B cell (primary cell): ENCODE measurements at regions not wholly inside any gene's neighbourhood (a gene's known extent, or its start where the extent isn't known, plus 50 kb on each side); places are given as distances from the start of the nearest gene placed in this dataset.

Source experiments
- ATAC-seq: fragments of 200-7000 bp; cut with Tn5 transposase; one replicate; pipeline ENCODE4 v1.10.0; 2021; ENCODE audit warnings: low read depth, mild to moderate bottlenecking, moderate number of reproducible peaks, moderate library complexity
- CTCF ChIA-PET: fragments of 350-600 bp; sonication (Branson Sonifier 250); formaldehyde crosslinking; loops from one replicate; lab custom pipeline; 2021; ENCODE audit warnings: antibody characterized with exemption, inconsistent platforms; lab: Charles Lee
- POLR2A ChIA-PET: fragments of 350-600 bp; sonication (Branson Sonifier 250); formaldehyde crosslinking; loops from one replicate; lab custom pipeline; 2021; ENCODE audit warnings: antibody characterized with exemption; lab: Charles Lee
- DNase-seq: peaks from one replicate; pipeline ENCODE4 v3.0.0; 2013
- H2AFZ ChIP-seq: 2 replicates; pipeline ENCODE4 v1.6.1; 2012; ENCODE audit warnings: mild to moderate bottlenecking, low read depth, low read length; ENCODE audit not compliant: insufficient read depth, poor library complexity, severe bottlenecking
- H3K27ac ChIP-seq, 2 donors: 1 replicate in 1 of 2; 2 replicates in 1 of 2; pipeline ENCODE4 v1.5.1; 2012 to 2013; ENCODE audit warnings: low read length in 2 of 2, mild to moderate bottlenecking in 2 of 2, moderate library complexity in 1 of 2
- H3K27me3 ChIP-seq, 4 experiments: fragments of 200-600 bp in 1 of 4; sonication (generic) in 1 of 4; replicated peaks in 1 of 4; 1 replicate in 2 of 4; 2 replicates in 2 of 4; pipeline versions ENCODE4 v1.6.1 to v1.7.0; 2013 to 2016; ENCODE audit warnings: low read length in 3 of 4, mild to moderate bottlenecking in 2 of 4, mixed read lengths in 1 of 4, moderate library complexity in 1 of 4; ENCODE audit not compliant: insufficient read depth in 4 of 4, control insufficient read depth in 3 of 4; ENCODE audit errors: control extremely low read depth in 1 of 4
- H3K36me3 ChIP-seq, 2 experiments: replicated peaks in 1 of 2; 1 replicate in 1 of 2; 2 replicates in 1 of 2; pipeline versions ENCODE4 v1.6.1 to v1.7.1; 2013; ENCODE audit warnings: low read length in 1 of 2; ENCODE audit not compliant: insufficient read depth in 2 of 2, control insufficient read depth in 1 of 2; ENCODE audit errors: control extremely low read depth in 1 of 2, extremely low read depth in 1 of 2
- H3K4me1 ChIP-seq, 2 donors: fragments of 200-600 bp in 1 of 2; sonication (generic) in 1 of 2; 1 replicate in 1 of 2; 2 replicates in 1 of 2; pipeline versions ENCODE4 v1.5.1 to v1.6.1; 2013 to 2017; ENCODE audit warnings: low read length in 2 of 2; ENCODE audit not compliant: control insufficient read depth in 2 of 2, insufficient read depth in 2 of 2
- H3K4me2 ChIP-seq: replicated peaks from 2 replicates; pipeline ENCODE3; 2012; ENCODE audit warnings: mild to moderate bottlenecking, low read depth, low read length; ENCODE audit not compliant: poor library complexity, severe bottlenecking
- H3K4me3 ChIP-seq, 5 experiments: fragments of 200-600 bp in 1 of 5; sonication (generic) in 1 of 5; 1 replicate in 3 of 5; 2 replicates in 2 of 5; pipeline versions ENCODE4 v1.5.1 to v1.7.0; 2011 to 2016; ENCODE audit warnings: low read length in 4 of 5, mild to moderate bottlenecking in 4 of 5, low read depth in 2 of 5, control low read depth in 1 of 5, moderate library complexity in 1 of 5; ENCODE audit not compliant: insufficient read depth in 1 of 5; ENCODE audit errors: control extremely low read depth in 1 of 5, extremely low read depth in 1 of 5
- H3K79me2 ChIP-seq: fragments of 200-600 bp; sonication (generic); one replicate; pipeline ENCODE4 v1.6.0; 2016; ENCODE audit warnings: low read length; ENCODE audit not compliant: control insufficient read depth, insufficient read depth
- H3K9ac ChIP-seq: fragments of 200-600 bp; sonication (generic); 2 replicates; pipeline ENCODE4 v1.6.1; 2017; ENCODE audit warnings: mild to moderate bottlenecking, low read length, moderate library complexity
- H3K9me3 ChIP-seq, 3 donors: one replicate each; pipeline versions ENCODE4 v1.6.1 to v1.7.1; 2013; ENCODE audit warnings: low read length in 2 of 3; ENCODE audit not compliant: control insufficient read depth in 2 of 3, insufficient read depth in 1 of 3; ENCODE audit errors: control extremely low read depth in 1 of 3
- H4K20me1 ChIP-seq: 2 replicates; pipeline ENCODE4 v1.6.0; 2012; ENCODE audit warnings: mild to moderate bottlenecking, low read length; ENCODE audit not compliant: insufficient read depth, control insufficient read depth, poor library complexity, severe bottlenecking
- H3K27ac Mint-ChIP-seq: one replicate; pipeline ENCODE4 v1.8.0; 2021; ENCODE audit warnings: mixed read lengths
- H3K27me3 Mint-ChIP-seq: one replicate; pipeline ENCODE4 v1.8.0; 2021; ENCODE audit warnings: mixed read lengths
- H3K4me1 Mint-ChIP-seq: one replicate; pipeline ENCODE4 v1.8.0; 2021; ENCODE audit warnings: mixed read lengths
- H3K4me3 Mint-ChIP-seq: one replicate; pipeline ENCODE4 v1.8.0; 2021; ENCODE audit warnings: mixed read lengths
- H3K9me3 Mint-ChIP-seq: one replicate; pipeline ENCODE4 v1.8.0; 2022; ENCODE audit warnings: mixed read lengths; ENCODE audit not compliant: insufficient read depth
- CTCF ChIP-seq: fragments of 200-600 bp; IDR thresholded peaks from one replicate; pipeline ENCODE4 v1.8.0; 2022; ENCODE audit warnings: antibody characterized with exemption, mild to moderate bottlenecking
- EZH2 ChIP-seq: IDR thresholded peaks from 2 replicates; pipeline ENCODE4 v1.6.1; 2012; ENCODE audit warnings: borderline replicate concordance, low read depth, mild to moderate bottlenecking, moderate library complexity, low read length; ENCODE audit not compliant: insufficient read depth, poor library complexity, severe bottlenecking
- WGBS: methylation state at CpG from one replicate; pipeline ENCODE4 v1.1.5; 2013; ENCODE audit warnings: missing lambda C conversion rate; ENCODE audit not compliant: insufficient coverage; 5-methylcytosine and 5-hydroxymethylcytosine counted together
- intact Hi-C: fragments of 100-400 bp; cut with micrococcal nuclease; formaldehyde crosslinking; loops from one replicate; pipeline ENCODE4 v1.10.0; 2022

- CTCF ChIA-PET = no interaction called here
- Mint-ChIP-seq H3K9me3 (peaks cover 2% of the 10 kb centered on the region), H3K27me3 (peaks cover 6% of the 10 kb centered on the region), H3K27ac (no peak overlapping the region), H3K4me1 (no peaks in the 10 kb centered on the region), H3K4me3 (no peak overlapping the region)
- no peaks in the 10 kb centered on the region for H3K4me1 ChIP-seq
- H3K9me3 ChIP-seq = no peaks in the 10 kb centered on the region
- H3K79me2 ChIP-seq = no peaks in the 10 kb centered on the region
- H3K27me3 ChIP-seq = no peaks in the 10 kb centered on the region
- POLR2A ChIA-PET = no interaction called here
- H3K36me3 ChIP-seq = no peaks in the 10 kb centered on the region
- H3K9ac ChIP-seq = no peak overlapping the region
- H3K27ac ChIP-seq = no peak overlapping the region
- ATAC-seq (no peak), DNase-seq (no peak)
- intact Hi-C loops = no loop called here
- TF ChIP-seq CTCF (no peak), EZH2 (no peak)
- WGBS = 100% methylated on average over 1 of the region's 2 CpGs
- H2AFZ ChIP-seq = no peak overlapping the region
- H3K4me3 ChIP-seq = no peak overlapping the region
- no peaks in the 10 kb centered on the region for H4K20me1 ChIP-seq
- H3K4me2 ChIP-seq = no peak overlapping the region
Observed at GRCh38 chr5:173451651-173452050, 123.4 kb upstream of the STC2 start.

- peak; percentile 34 for TF ChIP-seq CTCF
- TF ChIP-seq EZH2 = no peak
- Histone ChIP-seq H3K4me1 (no peaks in the 10 kb centered on the region), H4K20me1 (no peaks in the 10 kb centered on the region), H3K79me2 (no peaks in the 10 kb centered on the region), H3K27ac (no peak overlapping the region), H2AFZ (no peak overlapping the region), H3K4me2 (no peak overlapping the region), H3K27me3 (no peaks in the 10 kb centered on the region), H3K9ac (no peak overlapping the region), H3K4me3 (no peak overlapping the region), H3K36me3 (no peaks in the 10 kb centered on the region), H3K9me3 (no peaks in the 10 kb centered on the region)
- Mint-ChIP-seq H3K4me3 (no peak overlapping the region), H3K4me1 (no peaks in the 10 kb centered on the region), H3K27me3 (peaks cover 6% of the 10 kb centered on the region), H3K27ac (no peak overlapping the region), H3K9me3 (peaks cover 1% of the 10 kb centered on the region)
- no peak for DNase-seq
- intact Hi-C loops = no loop called here
- no peak for ATAC-seq
- WGBS = 54% methylated on average over 2 of the region's 5 CpGs
- POLR2A ChIA-PET = no interaction called here
- CTCF ChIA-PET = no interaction called here
Observed at GRCh38 chr5:173451031-173451430, 122.8 kb upstream of the STC2 start.
